ENCODE measurements at regions not wholly inside any gene's neighbourhood (a gene's known extent, or its start where the extent isn't known, plus 50 kb on each side); places are given as distances from the start of the nearest gene placed in this dataset.

DNA sequence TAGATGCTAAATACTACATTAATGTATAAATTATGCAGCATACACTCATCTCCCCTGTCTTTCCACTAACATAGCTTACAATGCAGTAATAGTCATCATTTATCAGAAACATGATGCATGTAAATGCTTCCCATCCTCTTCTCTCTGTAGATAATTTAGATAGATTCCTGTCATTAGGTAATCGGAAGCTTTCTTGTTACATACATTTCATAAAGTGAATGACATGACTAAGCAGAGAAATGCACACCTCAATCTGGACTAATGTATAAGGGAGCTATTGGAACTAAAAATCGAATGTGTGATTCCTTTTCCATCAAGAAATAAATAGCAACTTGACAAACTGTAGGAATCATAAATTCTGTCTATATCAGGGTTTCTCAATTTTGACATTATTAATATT, 273.4 kb downstream of the RASSF9 start:
- Histone ChIP-seq H3K4me2 (ENCODE audit: low read depth, low read length, poor library complexity, severe bottlenecking) (no peak overlapping the region), H2AFZ (ENCODE audit: low read length) (no peak overlapping the region), H3K79me2 (ENCODE audit: insufficient read depth, low read length) (no peaks in the 10 kb centered on the region)

DNA sequence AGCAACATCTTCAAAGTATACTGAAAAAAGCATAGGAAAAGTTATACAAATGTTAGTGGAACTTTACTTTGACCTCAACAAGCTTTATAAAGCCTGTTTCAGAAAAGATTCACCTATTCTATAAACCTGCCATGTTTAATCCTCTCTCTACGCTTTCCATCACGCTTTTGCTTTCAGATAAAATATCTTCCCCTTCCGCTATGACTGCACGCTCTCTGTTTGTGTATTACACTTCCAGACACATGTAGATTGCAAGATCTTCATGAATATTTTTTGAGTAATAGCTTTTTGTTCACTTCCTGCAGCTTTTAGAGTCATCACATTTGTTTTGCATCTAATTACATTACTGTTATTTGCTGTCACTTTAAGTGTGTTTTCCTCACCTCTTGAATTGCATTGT, 271.4 kb downstream of the RASSF9 start:
- no peaks in the 10 kb centered on the region for H3K9me2 ChIP-seq (replicated peaks; ENCODE audit: low read depth, low read length)
- peaks cover 4% of the 10 kb centered on the region for H3K4me1 ChIP-seq (ENCODE audit: insufficient read depth, low read length, poor library complexity, severe bottlenecking)
- no peaks in the 10 kb centered on the region for H4K20me1 ChIP-seq (ENCODE audit: insufficient read depth, low read length, poor library complexity, severe bottlenecking)
- no peaks in the 10 kb centered on the region for H3K27me3 ChIP-seq (ENCODE audit: insufficient read depth, low read length, poor library complexity, severe bottlenecking)
- TF ChIP-seq EZH2phosphoT487 (IDR thresholded peaks at IDR 0.05; ENCODE audit: borderline replicate concordance) = no peak
- TF ChIP-seq, protein P1, sequence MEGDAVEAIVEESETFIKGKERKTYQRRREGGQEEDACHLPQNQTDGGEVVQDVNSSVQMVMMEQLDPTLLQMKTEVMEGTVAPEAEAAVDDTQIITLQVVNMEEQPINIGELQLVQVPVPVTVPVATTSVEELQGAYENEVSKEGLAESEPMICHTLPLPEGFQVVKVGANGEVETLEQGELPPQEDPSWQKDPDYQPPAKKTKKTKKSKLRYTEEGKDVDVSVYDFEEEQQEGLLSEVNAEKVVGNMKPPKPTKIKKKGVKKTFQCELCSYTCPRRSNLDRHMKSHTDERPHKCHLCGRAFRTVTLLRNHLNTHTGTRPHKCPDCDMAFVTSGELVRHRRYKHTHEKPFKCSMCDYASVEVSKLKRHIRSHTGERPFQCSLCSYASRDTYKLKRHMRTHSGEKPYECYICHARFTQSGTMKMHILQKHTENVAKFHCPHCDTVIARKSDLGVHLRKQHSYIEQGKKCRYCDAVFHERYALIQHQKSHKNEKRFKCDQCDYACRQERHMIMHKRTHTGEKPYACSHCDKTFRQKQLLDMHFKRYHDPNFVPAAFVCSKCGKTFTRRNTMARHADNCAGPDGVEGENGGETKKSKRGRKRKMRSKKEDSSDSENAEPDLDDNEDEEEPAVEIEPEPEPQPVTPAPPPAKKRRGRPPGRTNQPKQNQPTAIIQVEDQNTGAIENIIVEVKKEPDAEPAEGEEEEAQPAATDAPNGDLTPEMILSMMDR (conservative IDR thresholded peaks at IDR 0.05; ENCODE audit: low read length) = no peak
- H3K4me3 ChIP-seq (ENCODE audit: low read length, poor library complexity, severe bottlenecking) = no peak overlapping the region
- H3F3A ChIP-seq (ENCODE audit: low read depth) = no peaks in the 10 kb centered on the region
- H2AFZ ChIP-seq (ENCODE audit: low read length) = no peak overlapping the region
- H3K4me2 ChIP-seq (ENCODE audit: low read depth, low read length, poor library complexity, severe bottlenecking) = no peak overlapping the region
- H3K36me3 ChIP-seq (ENCODE audit: insufficient read depth, low read length) = no peaks in the 10 kb centered on the region
- no peaks in the 10 kb centered on the region for H3K79me2 ChIP-seq (ENCODE audit: insufficient read depth, low read length)
- no peaks in the 10 kb centered on the region for H3K9me3 ChIP-seq (ENCODE audit: insufficient read depth, low read depth, low read length)
- no peak overlapping the region for H3K9ac ChIP-seq (ENCODE audit: low read depth, low read length, poor library complexity, severe bottlenecking)

More for the DNA sequence above, 273.4 kb downstream of the RASSF9 start:
- Histone ChIP-seq H3K9me2 (replicated peaks; ENCODE audit: low read depth, low read length) (no peaks in the 10 kb centered on the region), H3K36me3 (ENCODE audit: insufficient read depth, low read length) (no peaks in the 10 kb centered on the region), H3K4me3 (ENCODE audit: low read length, poor library complexity, severe bottlenecking) (no peak overlapping the region), H4K20me1 (ENCODE audit: insufficient read depth, low read length, poor library complexity, severe bottlenecking) (no peaks in the 10 kb centered on the region), H3K4me1 (ENCODE audit: insufficient read depth, low read length, poor library complexity, severe bottlenecking) (no peaks in the 10 kb centered on the region), H3K9ac (ENCODE audit: low read depth, low read length, poor library complexity, severe bottlenecking) (no peak overlapping the region), H3K27me3 (ENCODE audit: insufficient read depth, low read length, poor library complexity, severe bottlenecking) (no peaks in the 10 kb centered on the region), H3K9me3 (ENCODE audit: insufficient read depth, low read depth, low read length) (no peaks in the 10 kb centered on the region), H3F3A (ENCODE audit: low read depth) (no peaks in the 10 kb centered on the region)
- TF ChIP-seq EZH2phosphoT487 (IDR thresholded peaks at IDR 0.05; ENCODE audit: borderline replicate concordance) = no peak
- TF ChIP-seq, protein P1 (conservative IDR thresholded peaks at IDR 0.05; ENCODE audit: low read length) = no peak

DNA sequence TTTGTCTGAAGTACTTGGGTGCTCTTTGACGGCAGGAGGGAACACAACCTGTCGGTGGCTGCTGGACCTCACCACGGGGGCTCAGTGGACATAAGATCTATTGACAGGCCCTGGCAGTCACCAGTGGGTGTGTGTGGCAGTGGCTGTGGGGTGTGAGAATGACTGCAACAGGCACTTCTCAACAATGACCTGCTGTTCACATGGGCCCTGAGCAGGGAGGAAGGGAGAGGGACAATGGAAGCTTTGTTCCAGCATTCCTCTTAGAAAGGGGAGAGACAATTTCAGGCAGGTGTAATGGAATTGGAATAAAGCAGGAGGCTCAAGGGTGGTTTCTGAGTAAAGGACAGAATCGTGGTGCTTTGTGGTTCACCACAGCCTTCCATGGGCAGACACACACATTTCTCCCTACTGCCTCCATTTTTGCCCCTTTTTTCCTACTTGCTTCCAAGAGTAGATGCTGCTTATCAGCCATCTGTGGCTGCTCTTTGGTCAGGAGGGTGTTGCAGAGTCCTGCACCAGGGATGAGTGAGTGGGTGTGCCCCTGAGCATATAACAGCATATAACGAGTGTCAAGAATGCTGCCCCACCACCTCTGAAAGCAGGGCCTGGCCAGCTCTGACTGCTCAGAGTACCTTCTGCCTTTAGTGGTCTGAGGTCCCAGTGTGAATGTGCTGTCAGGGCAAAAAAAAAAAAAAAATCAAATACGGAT, 267.7 kb downstream of the RASSF9 start:
- no peaks in the 10 kb centered on the region for H3K27me3 ChIP-seq (ENCODE audit: insufficient read depth, low read length, poor library complexity, severe bottlenecking)
- H3K4me1 ChIP-seq (ENCODE audit: insufficient read depth, low read length, poor library complexity, severe bottlenecking) = peaks cover 4% of the 10 kb centered on the region
- H3K79me2 ChIP-seq (ENCODE audit: insufficient read depth, low read length) = no peaks in the 10 kb centered on the region
- no peak overlapping the region for H2AFZ ChIP-seq (ENCODE audit: low read length)
- H3K9me2 ChIP-seq (replicated peaks; ENCODE audit: low read depth, low read length) = no peaks in the 10 kb centered on the region
- H3K36me3 ChIP-seq (ENCODE audit: insufficient read depth, low read length) = no peaks in the 10 kb centered on the region
- no peaks in the 10 kb centered on the region for H3F3A ChIP-seq (ENCODE audit: low read depth)
- H3K9ac ChIP-seq (ENCODE audit: low read depth, low read length, poor library complexity, severe bottlenecking) = no peak overlapping the region
- no peak overlapping the region for H3K4me3 ChIP-seq (ENCODE audit: low read length, poor library complexity, severe bottlenecking)
- TF ChIP-seq, protein P1 (conservative IDR thresholded peaks at IDR 0.05; ENCODE audit: low read length) = no peak
- TF ChIP-seq EZH2phosphoT487 (IDR thresholded peaks at IDR 0.05; ENCODE audit: borderline replicate concordance) = no peak
- H4K20me1 ChIP-seq (ENCODE audit: insufficient read depth, low read length, poor library complexity, severe bottlenecking) = no peaks in the 10 kb centered on the region
- no peaks in the 10 kb centered on the region for H3K9me3 ChIP-seq (ENCODE audit: insufficient read depth, low read depth, low read length)
- H3K4me2 ChIP-seq (ENCODE audit: low read depth, low read length, poor library complexity, severe bottlenecking) = no peak overlapping the region

Measured in Loucy (cell line).